ENCODE measurements at regions not wholly inside any gene's neighbourhood (a gene's known extent, or its start where the extent isn't known, plus 50 kb on each side); places are given as distances from the start of the nearest gene placed in this dataset.

GRCh38 chr4:110897784-110898183 lies 274.9 kb upstream of the PITX2 start:
- no peak for ATAC-seq
- no peak for DNase-seq

DNA sequence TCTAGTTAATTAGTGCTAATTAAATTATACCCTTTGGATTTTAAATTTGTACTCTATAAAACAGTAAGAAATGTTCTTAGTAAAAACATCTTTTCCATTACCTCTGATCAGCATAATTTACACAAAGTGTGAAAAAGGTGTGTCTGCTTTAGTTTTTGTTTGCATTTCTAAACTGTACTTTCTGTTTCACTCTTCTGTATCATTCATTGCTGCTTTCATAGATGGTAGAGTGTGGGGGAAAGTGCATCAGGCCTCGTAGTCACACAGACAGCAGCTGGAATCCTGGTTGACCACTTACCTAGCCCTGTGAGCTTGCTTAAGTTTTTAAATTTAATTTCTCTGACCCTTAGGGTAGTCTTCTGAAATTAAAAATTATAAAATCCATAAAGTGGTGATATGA lies 275.4 kb upstream of the PITX2 start:
- ATAC-seq (no peak), DNase-seq (no peak)

- ATAC-seq (no peak), DNase-seq (no peak)
Observed at GRCh38 chr4:110900213-110900769, 277.4 kb upstream of the PITX2 start.

DNA sequence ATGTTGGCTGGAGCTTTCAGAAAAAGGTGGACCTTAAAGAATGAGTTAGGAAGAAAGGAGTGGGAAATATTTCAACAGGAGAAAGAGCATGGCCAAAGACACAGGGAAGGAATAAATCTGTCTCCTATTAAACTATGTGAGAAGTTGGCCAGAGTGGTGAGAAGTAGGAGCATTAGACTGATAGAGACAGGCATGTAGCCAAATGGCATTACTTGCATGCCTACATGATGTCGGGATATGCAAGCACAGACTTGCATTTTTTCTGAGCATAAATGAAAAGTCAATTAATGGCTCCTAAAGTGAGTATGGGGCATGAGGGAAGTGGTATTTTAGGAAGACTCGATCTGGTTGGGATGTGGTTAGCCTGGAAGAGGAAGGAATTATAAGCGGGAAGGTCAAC lies 279.6 kb upstream of the PITX2 start:
- no peak for DNase-seq
- no peak for ATAC-seq

- ATAC-seq (no peak), DNase-seq (no peak)
Observed at GRCh38 chr4:110904435-110905065, 281.7 kb upstream of the PITX2 start.

- DNase-seq (no peak), ATAC-seq (no peak)
Observed at GRCh38 chr4:110905367-110905766, 282.5 kb upstream of the PITX2 start.

DNA sequence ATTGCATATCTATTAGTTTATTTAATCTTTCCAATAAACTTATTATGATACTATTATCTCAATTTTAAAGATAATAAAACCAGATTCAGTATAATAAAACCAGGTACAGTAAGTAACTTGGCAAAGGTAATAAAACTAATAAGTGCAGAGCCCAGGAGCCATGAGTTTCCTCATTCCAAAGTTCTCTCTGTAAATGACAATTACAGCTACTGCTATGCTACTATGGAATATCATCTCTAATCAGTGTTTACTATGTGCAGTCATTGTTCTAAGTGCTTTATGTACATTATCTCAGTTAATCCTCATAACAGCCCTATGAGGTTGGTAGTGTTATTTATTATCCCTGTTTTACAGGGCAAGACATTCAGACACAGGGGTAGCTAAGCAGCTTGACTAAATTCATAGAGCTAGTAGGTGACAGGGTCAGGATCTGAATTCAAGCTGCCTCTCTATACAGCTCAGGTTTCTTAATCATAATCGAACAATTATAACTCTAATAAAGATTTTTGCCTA lies 285.0 kb upstream of the PITX2 start:
- DNase-seq = no peak
- no peak for ATAC-seq

DNA sequence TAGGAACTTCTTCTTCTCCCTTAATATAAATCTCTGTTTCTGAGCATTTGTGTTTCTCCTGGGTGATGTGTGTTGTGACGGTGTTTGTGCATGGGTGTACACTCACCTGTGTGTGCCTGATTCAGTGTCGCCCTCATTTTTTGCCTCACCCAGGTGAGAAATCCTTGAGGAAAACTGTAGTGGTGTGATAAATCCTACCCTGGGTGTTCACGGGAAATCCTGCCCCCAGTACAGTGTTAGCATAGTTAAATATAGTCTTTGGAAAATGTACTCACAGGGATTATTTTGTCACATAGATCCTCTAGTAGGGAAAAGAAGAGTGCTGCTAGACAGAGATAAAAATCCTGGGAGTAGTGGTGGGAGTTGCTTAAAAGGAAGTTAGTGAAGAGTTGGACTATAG lies 291.9 kb upstream of the PITX2 start:
- DNase-seq (no peak), ATAC-seq (no peak)

GRCh38 chr4:110915301-110915700 lies 292.4 kb upstream of the PITX2 start:
- ATAC-seq = no peak
- no peak for DNase-seq

DNA sequence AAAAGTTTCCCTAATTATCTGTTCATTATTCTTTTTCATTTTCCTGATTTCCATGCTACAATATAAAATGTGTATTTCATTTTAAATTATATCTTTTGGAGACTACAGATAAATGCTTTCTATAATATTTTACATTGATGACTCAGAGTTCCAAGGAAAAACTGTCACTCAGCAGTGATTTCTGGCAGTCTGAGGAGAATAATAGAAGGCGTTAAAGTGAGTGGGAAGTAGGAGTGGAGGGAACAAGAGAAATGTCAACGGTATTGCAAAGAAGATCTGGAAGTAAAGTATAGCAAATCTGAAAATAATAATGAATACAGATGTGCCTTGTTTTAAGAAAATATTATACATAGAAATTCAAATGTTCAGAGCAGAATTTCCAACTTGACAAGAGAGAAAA lies 293.6 kb upstream of the PITX2 start:
- ATAC-seq = no peak
- DNase-seq = no peak

- no peak for ATAC-seq
- DNase-seq = no peak
Observed at GRCh38 chr4:110917835-110918234, 295.0 kb upstream of the PITX2 start.

DNA sequence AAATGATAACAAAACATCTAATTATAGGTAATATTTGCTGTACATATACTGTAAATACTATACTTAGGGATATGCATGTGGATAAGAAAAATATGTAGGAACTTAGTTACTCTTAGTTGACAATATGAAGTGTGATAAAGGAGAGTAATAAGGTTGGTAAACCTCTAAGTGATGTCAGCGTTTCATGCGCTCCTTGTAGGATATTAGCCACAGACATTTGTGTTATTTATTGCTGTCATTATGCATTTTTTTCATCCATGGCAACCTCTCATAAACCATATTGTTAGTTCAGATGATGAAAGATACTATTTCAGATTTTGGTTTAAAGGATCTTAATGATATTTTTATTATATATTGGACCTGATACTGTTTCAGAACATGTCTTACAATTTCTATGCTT lies 298.1 kb upstream of the PITX2 start:
- DNase-seq = no peak

GRCh38 chr4:110924761-110925160 lies 301.9 kb upstream of the PITX2 start:
- no peak for DNase-seq
- no peak for ATAC-seq

More for the DNA sequence above, 298.1 kb upstream of the PITX2 start:
- ATAC-seq = no peak

GRCh38 chr4:110926841-110927400 lies 304.0 kb upstream of the PITX2 start:
- DNase-seq = no peak
- no peak for ATAC-seq

DNA sequence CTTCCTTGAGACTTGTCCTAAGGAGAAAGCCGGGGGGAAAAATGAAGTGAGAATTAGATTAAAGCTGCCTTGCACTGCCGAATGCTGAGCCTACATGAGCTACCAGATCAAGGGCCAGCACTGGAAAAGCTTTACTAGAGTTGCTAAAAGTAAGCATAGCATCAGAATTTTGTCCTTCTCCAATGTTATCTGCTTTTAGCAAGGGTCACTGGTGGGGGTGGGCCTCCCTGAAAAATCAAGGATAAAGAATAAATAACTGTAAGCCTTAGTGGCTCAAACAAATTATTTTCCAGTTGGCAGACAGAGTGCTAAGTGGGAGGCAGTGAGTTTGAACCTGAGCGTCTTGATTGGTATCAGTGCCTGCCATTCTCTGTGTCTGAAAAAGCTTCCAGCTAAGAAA lies 310.5 kb upstream of the PITX2 start:
- ATAC-seq = no peak
- no peak for DNase-seq

GRCh38 chr4:110944501-110944900 lies 321.6 kb upstream of the PITX2 start:
- no peak for DNase-seq
- ATAC-seq = no peak

DNA sequence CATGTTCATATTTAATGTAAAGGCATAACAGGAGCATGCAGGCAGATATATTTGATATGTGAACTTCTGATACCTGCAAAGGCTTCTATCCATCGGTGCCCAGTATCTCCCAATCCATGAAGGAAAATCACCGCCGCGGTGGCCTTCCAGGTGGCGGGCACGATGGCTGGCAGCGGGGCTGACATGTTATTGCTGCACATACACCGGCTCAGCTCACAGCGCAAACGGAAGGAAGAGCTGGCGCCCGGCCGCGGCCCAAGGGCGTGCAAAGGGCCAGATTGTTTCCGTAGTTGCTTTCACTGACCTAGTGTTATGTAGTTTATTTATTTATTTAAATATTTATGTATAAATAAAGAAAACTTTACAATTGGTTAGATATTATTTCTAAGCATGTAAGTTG lies 322.7 kb upstream of the PITX2 start:
- DNase-seq = no peak
- ATAC-seq = no peak

- DNase-seq (no peak), ATAC-seq (no peak)
Observed at GRCh38 chr4:110949542-110949941, 326.7 kb upstream of the PITX2 start.

GRCh38 chr4:110950731-110951130 lies 327.9 kb upstream of the PITX2 start:
- DNase-seq = no peak
- ATAC-seq = no peak

GRCh38 chr4:110953191-110953590 lies 330.3 kb upstream of the PITX2 start:
- DNase-seq = no peak

DNA sequence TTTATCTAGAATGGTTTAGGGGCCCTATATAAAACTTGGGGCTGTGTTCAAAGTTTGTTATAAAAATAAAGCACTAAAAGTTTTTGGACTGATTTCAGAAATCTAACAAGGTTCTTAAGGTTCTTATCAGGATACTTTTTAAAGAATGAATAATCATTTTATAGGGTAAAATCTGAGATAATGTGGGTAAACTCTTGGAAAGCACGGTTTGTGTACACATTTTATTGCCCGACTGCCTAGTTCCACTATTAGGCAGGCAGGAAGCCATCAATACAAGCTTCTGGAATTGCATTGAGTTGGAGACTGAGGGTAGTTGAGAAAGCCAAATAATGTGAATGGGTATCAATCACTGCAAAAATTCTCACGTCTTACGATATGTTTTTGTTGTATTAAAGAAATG lies 331.0 kb upstream of the PITX2 start:
- DNase-seq = no peak
- ATAC-seq = no peak

More at GRCh38 chr4:110953191-110953590, 330.3 kb upstream of the PITX2 start:
- ATAC-seq = no peak

GRCh38 chr4:110955748-110956147 lies 332.9 kb upstream of the PITX2 start:
- ATAC-seq = no peak
- no peak for DNase-seq

- ATAC-seq (no peak), DNase-seq (no peak)
Observed at GRCh38 chr4:110959041-110959643, 336.3 kb upstream of the PITX2 start.

GRCh38 chr4:110961066-110961465 lies 338.2 kb upstream of the PITX2 start:
- ATAC-seq = no peak
- no peak for DNase-seq
